Lower leg skin (tissue), 3 donors: ENCODE measurements at regions not wholly inside any gene's neighbourhood (a gene's known extent, or its start where the extent isn't known, plus 50 kb on each side); places are given as distances from the start of the nearest gene placed in this dataset.

Source experiments
- POLR2A ChIP-seq, 2 donors: fragments of 450-650 bp; IDR thresholded peaks; one replicate each; pipeline ENCODE4 v1.6.1; 2016 to 2017; ENCODE audit warnings: antibody characterized with exemption in 2 of 2, mild to moderate bottlenecking in 1 of 2, moderate library complexity in 1 of 2
- TF ChIP-seq, protein P1 (sequence below), 3 donors: fragments of 450-650 bp; IDR thresholded peaks; one replicate each; pipeline ENCODE4 v1.5.1; 2016; ENCODE audit warnings: antibody characterized with exemption in 3 of 3, mild to moderate bottlenecking in 3 of 3, moderate library complexity in 2 of 3

DNA sequence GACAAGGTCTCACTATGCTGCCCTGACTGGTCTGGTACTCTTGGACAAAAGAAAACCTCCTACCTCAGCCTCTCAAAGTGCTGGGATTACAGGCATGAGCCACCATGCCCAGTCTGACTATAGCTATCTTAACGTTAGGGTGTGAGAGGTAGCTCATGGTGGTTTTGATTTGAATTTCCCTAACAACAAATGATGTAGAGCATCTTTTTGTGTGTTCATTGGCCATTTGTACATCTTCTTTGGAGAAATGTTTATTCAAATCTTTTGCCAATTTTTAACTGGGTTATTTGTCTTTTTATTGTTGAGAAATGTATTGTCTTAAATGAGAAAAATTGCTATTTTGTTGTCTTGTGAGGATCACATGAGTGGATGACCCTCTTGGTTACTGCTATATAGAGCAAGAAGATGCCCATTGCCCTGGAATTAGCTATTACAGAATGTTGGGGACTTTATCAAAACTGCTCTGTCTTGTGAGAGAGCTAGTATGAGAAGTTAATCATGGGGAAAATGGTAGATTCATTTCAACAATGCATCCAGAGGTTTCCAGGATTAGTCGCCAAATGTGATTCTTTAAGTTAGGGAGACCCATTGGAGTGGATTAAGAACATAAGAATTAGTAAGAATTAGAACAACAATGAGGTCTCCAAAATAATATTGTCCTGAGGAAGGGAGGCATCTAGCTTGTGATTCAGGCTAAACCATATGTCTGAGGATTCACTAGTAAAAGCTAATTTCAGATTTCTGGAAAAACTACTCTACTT lies 124.3 kb upstream of the MOCS2 start:
- no peak for TF ChIP-seq POLR2A (IDR thresholded peaks at IDR 0.05)
- TF ChIP-seq, protein P1, sequence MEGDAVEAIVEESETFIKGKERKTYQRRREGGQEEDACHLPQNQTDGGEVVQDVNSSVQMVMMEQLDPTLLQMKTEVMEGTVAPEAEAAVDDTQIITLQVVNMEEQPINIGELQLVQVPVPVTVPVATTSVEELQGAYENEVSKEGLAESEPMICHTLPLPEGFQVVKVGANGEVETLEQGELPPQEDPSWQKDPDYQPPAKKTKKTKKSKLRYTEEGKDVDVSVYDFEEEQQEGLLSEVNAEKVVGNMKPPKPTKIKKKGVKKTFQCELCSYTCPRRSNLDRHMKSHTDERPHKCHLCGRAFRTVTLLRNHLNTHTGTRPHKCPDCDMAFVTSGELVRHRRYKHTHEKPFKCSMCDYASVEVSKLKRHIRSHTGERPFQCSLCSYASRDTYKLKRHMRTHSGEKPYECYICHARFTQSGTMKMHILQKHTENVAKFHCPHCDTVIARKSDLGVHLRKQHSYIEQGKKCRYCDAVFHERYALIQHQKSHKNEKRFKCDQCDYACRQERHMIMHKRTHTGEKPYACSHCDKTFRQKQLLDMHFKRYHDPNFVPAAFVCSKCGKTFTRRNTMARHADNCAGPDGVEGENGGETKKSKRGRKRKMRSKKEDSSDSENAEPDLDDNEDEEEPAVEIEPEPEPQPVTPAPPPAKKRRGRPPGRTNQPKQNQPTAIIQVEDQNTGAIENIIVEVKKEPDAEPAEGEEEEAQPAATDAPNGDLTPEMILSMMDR (IDR thresholded peaks at IDR 0.05) = no peak
